ENCODE measurements at regions not wholly inside any gene's neighbourhood (a gene's known extent, or its start where the extent isn't known, plus 50 kb on each side); places are given as distances from the start of the nearest gene placed in this dataset.

DNA sequence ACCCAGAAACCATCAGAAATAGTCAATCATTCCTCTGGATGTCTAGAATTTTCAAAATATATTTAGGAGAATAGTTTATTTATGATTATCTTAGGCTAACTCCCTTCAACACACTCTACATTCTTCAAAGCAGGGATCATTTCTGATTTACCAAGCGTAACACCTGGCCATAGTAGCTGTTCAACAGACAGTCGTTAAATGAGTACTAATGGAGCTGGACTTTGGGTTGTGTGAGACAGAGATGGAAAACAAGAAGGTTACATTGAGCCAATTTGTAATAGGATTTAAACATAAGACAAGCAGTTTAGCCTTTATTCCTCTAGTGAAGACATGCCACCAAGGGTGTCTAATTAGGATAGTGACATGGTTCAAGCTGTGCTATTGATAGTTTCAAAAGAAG is 129.2 kb upstream of the ANO3 start:
- FAIRE-seq, result no peak

DNA sequence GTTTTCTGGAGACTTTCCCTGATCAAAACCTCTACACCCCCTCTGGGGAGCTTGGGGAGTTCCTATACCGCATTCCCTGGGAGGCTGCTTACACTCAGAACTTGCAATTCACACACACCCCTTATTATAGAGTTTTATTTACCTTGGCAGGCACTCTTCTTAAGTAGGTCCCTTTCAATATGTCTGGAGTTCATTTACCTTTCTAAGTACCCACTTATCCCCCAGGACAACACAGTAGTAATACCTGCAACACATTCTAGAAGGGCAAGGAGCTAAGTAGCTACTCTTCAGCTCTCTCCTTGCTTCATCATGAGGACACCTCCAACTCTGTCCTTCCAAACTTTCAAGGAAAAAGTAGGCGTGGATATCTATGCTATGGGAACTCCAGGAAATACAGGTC is 127.8 kb upstream of the ANO3 start:
- no peak for FAIRE-seq

DNA sequence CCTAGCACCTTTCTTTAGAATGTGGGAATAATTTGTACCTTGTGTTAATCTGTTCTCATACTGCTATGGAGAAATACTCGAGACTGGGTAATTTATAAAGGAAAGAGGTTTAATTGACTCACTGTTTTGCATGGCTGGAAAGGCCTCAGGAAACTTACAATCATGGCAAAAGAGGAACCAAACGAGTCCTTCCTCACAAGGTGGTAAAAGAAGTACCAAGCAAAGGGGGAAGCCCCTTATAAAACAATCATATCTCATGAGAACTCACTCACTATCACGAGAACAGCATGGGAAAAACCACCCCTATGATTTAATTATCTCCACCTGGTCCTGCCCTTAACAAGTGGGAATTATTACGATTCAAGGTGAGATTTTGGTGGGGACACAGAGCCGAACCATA is 127.1 kb upstream of the ANO3 start:
- FAIRE-seq, result no peak

- no peak for FAIRE-seq
These were observed 112.5 kb upstream of the ANO3 start for GRCh38 chr11:26219183-26220117.

DNA sequence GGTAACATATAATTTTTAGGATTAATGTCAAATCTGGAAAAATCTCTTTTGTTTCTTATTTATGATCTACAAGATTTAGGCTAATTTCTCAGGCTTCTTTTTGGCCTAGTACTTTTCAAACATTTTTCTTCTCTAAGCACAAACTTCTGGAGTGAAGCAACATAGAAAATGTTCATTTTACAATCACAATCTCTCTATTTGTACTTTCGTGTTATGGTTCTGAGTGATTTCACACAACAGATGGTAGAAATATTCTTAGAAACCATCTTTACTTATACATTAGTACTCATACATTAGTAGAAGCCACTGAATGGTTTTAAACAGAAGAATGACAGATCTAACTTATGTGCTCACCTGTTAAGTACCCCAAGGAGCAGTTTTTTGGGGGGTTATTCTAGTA is 106.3 kb upstream of the ANO3 start:
- FAIRE-seq, result no peak

DNA sequence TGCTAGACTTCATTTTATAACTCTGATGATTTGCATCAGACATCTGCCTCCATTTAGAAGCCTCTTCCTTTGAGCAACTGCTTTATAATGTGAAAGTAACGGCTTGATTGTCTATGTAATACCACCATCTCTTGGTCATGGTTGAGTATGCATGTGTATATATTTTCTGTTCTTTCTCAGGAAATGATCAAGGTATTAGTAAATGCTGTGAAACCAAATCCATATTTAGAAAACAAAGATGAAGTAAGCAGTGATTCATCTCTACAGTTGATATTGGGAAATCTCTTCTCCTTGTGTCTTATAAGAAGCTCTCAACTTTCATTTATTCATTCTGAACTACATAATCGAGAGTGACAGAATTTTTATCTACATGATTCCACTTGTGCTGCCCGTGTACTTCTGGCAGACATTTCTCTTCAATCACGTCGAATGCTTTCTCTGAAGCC is 104.6 kb upstream of the ANO3 start:
- peak; percentile 92 for FAIRE-seq

DNA sequence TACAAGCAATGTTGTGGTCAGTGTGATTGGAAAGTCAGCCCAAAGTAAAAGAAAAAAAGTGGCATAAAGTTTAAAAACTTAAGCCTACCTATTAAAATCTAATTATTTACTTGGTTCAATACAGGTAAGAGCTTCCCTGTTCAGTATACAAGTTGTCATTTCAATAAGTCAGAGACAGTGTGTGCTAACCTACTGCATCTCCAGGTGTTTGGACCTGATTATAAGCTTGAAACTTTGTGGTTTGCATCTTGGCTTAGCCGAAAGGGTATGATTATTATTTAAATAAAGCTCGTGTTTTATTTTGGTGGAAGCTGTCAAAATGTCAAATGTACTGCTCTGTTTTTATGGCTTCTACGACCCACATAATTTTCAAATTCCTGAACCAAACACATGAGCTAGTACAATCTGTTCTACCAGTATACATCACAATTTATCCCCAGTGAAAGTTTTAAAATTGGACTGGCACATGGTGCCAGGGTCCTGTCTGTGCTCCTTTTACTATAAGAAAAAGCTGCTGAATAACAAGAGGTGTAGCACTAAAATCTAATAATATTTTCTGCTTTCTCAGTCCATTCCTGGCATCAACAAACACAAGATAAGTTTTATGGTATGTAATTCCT is 103.9 kb upstream of the ANO3 start:
- FAIRE-seq, result no peak

DNA sequence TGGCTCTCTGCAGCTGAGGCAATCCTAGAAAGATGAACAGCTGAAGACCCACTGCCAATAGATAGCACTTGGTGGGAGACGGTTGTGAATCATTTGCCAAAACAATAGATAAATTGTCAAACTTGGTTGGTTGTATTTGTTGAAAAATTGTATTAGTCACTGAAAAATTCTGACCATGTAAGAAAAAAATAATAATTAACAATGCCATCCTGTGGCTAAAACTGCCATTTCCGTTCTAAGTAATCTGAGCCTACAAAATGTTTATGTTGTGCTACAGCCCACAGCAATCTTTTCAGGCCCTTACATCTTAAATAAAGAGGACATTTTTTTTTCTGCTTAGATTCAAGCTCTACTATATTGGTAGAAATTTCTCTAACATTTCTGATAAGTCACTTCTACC is 103.2 kb upstream of the ANO3 start:
- no peak for FAIRE-seq

- FAIRE-seq, result no peak
These were observed 102.7 kb upstream of the ANO3 start for GRCh38 chr11:26229257-26229656.

DNA sequence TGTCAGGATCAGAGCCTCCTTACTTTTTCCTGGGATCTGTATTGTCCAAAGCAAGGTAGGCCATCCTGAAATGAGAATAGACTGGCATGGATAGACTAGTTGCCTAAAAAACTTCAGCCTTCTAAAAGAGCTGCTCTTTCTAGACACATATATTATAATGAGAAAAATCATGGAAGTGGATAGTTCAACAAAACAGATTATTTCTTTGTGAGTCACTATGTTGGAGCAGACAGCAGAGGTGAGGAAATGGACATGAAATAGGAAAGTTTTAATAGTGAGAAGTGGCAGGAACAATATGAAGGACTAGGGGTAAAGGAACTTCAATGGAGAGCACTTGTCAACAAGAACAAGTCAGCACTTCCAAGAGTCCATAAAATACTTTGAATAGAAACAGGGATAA is 101.9 kb upstream of the ANO3 start:
- no peak for FAIRE-seq

DNA sequence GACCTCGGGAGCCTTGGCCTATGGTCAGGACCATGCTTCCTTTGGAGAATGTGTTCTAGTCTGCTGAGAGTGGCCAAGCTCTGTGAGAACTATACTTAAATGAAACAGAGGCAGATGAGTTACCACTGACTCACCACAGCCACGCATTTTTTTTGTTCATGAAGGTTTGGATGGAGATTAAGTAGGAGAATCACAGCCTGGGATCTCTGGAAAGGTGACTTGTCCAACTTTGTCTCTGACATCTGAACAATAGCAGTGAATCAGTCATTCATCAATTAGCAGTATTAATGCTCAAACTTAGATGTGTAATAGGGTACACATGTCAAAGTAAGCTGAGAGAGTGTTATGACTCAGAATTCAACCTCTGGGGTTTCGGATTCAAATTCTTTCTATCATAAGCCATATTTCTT is 100.7 kb upstream of the ANO3 start:
- no peak for FAIRE-seq

DNA sequence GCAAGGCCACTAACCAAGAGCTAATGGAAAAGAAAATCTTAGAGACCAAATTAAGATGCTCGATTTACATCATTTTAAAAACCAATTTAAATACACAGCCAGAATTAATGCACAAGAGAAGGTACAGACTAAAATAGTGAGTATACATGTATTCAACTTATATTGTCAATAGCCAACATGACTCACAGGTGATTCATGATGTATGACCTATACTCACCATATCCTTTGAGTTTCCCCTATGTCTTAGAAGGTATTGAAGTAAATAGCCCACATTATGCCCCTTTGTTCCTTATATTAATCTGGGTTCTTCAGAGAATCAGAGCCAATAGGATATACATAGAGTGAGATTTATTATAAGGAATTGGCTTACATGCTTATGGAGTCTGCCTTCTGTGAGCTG is 97.5 kb upstream of the ANO3 start:
- no peak for FAIRE-seq

GRCh38 chr11:26243426-26243825 is 88.5 kb upstream of the ANO3 start:
- no peak for FAIRE-seq

DNA sequence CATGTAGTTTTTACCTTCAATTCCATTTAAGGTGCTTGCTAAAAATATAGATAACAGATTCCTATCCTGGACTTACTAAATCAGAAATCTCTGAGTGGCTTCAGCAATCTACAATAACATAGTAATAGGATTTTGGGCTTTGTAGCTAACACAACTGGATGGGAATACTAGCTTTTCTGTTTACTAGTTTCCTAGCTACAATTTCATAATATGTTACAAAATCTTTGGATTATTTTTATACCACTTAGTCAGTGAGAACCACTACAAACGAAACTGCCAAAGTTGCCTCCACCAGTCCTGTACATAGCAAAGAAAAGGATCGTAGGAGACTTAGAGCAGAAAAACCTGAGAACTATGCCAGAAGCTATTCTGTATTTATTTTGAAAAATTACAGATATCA is 87.7 kb upstream of the ANO3 start:
- FAIRE-seq, result no peak

DNA sequence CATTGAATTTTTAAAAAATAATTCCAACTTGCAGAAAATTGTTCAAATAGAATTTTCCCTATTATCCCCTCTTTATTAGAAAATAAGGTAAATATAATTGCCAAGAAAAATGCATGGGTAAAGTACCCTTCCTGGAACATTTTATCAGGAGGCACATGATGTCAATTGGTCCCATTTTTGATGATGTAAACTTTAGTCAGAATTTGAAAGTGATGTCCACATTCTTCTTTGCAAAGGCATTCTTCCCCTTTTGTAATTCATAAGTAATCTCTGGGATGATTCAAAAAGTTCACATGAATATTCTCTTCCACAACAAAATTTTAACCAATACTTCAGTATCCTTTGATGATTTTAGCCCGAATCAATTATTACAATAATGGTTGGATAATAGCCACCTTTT is 86.9 kb upstream of the ANO3 start:
- FAIRE-seq, result no peak

DNA sequence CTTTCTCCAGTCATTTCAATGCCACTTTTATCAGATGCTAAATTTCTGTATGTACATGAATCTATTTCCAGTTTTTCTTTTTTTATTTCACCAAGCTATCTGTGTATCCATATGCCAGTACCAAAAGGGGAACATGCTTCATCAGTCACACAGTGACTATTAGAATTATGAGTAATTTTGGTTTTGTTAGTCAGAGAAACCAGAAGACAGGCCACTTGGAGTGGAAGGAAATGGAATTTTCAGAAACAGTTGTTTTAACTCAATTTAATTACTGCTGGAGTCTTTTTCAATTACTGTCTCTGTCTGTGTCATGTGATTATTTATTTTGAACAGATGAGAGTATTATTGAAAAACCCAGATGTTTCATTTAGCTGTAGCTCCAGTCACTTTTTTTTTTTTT is 84.6 kb upstream of the ANO3 start:
- no peak for FAIRE-seq

DNA sequence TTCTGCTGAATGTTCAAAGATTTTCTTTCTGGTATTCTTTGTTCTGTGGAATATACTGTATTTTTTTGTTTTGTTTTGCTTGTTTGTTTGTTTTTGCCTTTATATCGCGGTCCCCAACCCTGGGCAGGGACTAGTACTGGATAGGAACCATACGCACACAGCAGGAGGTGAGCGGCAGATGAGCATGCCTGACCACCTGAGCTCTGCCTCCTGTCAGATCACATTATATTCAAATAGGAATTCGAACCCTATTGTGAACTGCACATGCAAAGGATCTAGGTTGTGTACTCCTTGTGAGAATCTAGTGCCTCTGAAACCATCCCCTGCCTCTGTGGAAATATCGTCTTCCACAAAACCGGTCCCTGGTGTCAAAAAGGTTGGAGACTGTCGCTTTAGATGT is 83.3 kb upstream of the ANO3 start:
- no peak for FAIRE-seq

DNA sequence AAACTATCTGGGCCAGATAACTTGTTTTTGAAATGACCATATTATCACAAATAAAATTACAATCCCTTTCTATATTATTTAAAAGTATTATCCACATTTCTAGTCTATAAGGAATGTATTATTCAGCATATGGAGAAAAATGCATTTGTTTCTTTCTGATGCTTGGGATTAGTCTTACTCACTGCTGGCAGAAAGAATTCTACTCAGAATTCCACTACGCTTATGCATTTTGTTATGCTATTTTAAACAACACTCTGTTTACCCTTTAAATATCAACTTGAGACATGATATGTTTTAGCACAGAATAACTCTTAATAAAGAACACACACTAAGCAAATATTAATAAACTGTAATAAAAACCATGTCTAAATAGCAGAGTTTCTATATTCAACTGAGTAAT is 77.6 kb upstream of the ANO3 start:
- FAIRE-seq, result no peak

DNA sequence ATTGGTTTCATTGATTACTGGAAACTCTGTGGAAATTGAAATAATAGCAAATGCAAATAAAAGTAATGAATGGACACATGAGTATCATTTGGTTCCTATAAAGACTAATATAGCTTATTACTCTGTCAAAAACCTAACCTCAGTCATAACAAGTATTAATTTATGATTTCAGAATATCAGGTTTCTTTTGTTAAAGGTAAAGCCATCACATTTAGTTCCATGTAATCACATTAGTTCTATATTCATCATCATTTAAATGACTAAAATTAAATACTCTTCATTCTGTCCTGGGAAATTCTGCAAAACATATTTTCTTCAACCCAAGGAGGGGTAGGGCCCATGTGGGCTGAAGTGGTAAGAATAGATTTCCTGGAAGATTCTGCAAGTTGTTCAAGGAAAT is 68.2 kb upstream of the ANO3 start:
- FAIRE-seq, result no peak

- FAIRE-seq, result no peak
These were observed 67.7 kb upstream of the ANO3 start for GRCh38 chr11:26264266-26264665.

DNA sequence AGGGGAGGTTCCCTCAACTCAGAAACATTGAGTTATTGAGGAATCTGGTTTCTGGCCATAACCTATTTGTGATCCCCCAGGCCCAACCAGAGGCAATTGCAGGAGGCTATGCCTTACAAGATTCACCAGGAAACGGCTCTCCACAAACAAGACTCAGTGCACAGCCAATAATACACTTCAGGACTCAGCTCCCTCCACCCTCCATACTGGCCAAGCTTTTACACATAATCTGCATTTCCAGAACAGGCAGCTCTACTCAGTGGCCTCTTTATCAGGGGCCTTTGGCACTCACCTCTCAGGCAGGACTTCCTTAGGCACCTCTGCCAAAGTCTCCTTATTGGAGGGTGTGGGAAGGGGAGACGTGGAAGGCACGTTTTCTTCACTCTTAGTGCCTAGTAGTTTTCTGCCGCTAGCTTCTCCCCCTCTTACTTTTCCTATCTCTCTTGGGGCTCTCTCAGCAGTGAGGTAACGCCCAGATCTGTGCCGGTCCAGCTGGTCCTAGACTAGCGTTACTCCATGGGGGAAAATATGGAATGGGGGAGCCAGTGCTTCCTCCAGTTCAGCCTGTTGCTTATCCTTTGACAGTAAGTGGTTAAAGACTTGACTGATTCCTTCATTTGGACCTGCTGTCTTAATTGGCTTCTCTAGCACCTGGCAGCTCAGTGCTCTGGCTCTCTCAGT is 62.8 kb upstream of the ANO3 start:
- FAIRE-seq, result no peak

DNA sequence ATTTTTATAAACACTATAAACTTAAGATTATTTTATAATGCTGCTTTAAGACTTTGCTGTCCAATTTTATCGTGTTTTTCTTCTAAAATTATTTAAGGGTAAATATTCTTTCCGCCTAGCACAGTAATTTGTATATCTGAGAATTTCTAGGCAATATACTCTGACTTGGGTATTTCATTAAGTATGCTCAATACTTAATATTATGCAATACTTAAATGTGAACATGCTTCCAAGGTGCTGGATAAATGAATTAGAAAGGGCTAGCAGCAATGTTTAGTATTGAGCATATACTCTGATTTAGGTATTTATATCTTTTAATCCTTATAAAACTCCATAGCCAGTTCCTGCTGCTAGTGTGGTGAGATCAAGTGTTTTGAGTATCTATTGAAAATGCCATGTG is 60.3 kb upstream of the ANO3 start:
- no peak for FAIRE-seq

GRCh38 chr11:26276798-26277424 is 55.0 kb upstream of the ANO3 start:
- FAIRE-seq, result peak; percentile 96

DNA sequence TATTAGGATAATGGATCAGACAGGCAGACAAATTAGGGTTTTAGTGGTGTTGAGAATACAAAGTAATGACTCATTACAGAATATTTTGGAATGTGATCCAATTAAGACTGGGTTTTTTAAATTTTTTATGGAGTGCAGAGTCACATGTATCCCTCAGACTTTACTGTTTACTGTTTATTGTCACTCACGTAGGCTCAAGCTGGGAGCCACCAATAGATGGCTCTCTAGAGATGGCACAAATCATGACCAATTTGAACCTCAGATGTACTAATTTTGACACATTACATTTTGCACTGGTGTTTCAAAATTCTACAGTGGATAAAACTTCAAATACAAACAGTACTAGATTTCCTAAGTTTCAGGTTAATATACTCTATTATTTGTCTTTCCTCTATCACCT is 53.6 kb upstream of the ANO3 start:
- no peak for FAIRE-seq

Measured in islet of Langerhans (tissue), 1 donor.